AG04450 (cell line): ENCODE measurements at regions not wholly inside any gene's neighbourhood (a gene's known extent, or its start where the extent isn't known, plus 50 kb on each side); places are given as distances from the start of the nearest gene placed in this dataset.

Source experiments
- CTCF ChIA-PET: fragments of 300-600, 350-600 bp; formaldehyde crosslinking; extraction: SDS; loops from one replicate; lab custom pipeline; 2022; ENCODE audit warnings: antibody characterized with exemption, inconsistent platforms; lab: Charles Lee
- POLR2A ChIA-PET: fragments of 350-600 bp; formaldehyde crosslinking; extraction: SDS; loops from one replicate; lab custom pipeline; 2021; ENCODE audit warnings: antibody characterized with exemption, inconsistent platforms; lab: Yijun Ruan, JAX
- DNase-seq: peaks from one replicate; pipeline ENCODE4 v3.0.0-alpha.2; 2011; ENCODE audit warnings: low read depth, low spot score
- H3K27ac ChIP-seq: one replicate; pipeline ENCODE4 v1.5.1; 2012; ENCODE audit warnings: low read depth, low read length, control low read depth
- H3K27me3 ChIP-seq: one replicate; pipeline ENCODE4 v1.6.0; 2012; ENCODE audit warnings: low read length; ENCODE audit not compliant: control insufficient read depth, insufficient read depth
- H3K4me3 ChIP-seq: 2 replicates; pipeline ENCODE4 v1.5.1; 2011; ENCODE audit warnings: mild to moderate bottlenecking, low read depth, low read length, control low read depth
- H3K9me3 ChIP-seq: 2 replicates; pipeline ENCODE4 v1.5.1; 2012; ENCODE audit warnings: low read length; ENCODE audit not compliant: control insufficient read depth, insufficient read depth
- TF ChIP-seq, protein P1 (sequence below): IDR thresholded peaks from 2 replicates; pipeline ENCODE4 v1.5.1; 2011; ENCODE audit warnings: low read depth, low read length, control low read depth, inconsistent platforms

DNA sequence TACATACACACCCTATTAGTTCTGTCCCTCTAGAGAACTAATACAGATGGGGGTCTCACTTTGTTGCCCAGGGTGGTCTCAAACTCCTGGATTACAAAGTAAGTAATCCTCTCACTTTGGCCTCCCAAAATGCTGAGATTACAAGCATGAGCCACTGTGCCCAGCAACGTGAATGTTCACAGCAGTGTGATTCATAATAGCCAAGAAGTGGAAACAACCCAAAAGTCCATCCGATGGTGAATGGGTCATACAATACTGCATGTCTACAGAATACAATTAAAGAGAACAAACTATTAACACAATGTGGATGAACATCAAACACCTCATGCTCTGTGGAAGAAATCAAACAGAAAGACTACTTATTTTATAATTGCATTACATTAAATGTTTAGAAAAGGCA is 57.3 kb upstream of the SYNE2 start:
- DNase-seq, result no peak
- Histone ChIP-seq H3K9me3 (no peaks in the 10 kb centered on the region), H3K4me3 (no peak overlapping the region), H3K27me3 (no peaks in the 10 kb centered on the region), H3K27ac (no peak overlapping the region)
- CTCF ChIA-PET, result interaction anchor here (0.6 kb wide), 1 partner anchor 24 kb away, joined by 5 read pairs; no protein-coding TSS in a partner anchor
- POLR2A ChIA-PET, result no interaction called here
- TF ChIP-seq, protein P1, sequence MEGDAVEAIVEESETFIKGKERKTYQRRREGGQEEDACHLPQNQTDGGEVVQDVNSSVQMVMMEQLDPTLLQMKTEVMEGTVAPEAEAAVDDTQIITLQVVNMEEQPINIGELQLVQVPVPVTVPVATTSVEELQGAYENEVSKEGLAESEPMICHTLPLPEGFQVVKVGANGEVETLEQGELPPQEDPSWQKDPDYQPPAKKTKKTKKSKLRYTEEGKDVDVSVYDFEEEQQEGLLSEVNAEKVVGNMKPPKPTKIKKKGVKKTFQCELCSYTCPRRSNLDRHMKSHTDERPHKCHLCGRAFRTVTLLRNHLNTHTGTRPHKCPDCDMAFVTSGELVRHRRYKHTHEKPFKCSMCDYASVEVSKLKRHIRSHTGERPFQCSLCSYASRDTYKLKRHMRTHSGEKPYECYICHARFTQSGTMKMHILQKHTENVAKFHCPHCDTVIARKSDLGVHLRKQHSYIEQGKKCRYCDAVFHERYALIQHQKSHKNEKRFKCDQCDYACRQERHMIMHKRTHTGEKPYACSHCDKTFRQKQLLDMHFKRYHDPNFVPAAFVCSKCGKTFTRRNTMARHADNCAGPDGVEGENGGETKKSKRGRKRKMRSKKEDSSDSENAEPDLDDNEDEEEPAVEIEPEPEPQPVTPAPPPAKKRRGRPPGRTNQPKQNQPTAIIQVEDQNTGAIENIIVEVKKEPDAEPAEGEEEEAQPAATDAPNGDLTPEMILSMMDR, result no peak

GRCh38 chr14:63800083-63800482 is 52.7 kb upstream of the SYNE2 start:
- Histone ChIP-seq H3K27ac (no peak overlapping the region), H3K9me3 (no peaks in the 10 kb centered on the region; the same call in 1 of the 2 replicates), H3K27me3 (no peaks in the 10 kb centered on the region), H3K4me3 (no peak overlapping the region)
- POLR2A ChIA-PET, result interaction anchor here (0.7 kb wide), 1 partner anchor 1307 kb away, joined by 4 read pairs; no protein-coding TSS in a partner anchor
- TF ChIP-seq, protein P1, result no peak
- DNase-seq, result no peak
- CTCF ChIA-PET, result interaction anchor here (1.0 to 3.4 kb wide), 8 partner anchors 14 to 504 kb away, joined by 3 to 39 read pairs (median 5); partner anchors contain the start of gene ESR2

DNA sequence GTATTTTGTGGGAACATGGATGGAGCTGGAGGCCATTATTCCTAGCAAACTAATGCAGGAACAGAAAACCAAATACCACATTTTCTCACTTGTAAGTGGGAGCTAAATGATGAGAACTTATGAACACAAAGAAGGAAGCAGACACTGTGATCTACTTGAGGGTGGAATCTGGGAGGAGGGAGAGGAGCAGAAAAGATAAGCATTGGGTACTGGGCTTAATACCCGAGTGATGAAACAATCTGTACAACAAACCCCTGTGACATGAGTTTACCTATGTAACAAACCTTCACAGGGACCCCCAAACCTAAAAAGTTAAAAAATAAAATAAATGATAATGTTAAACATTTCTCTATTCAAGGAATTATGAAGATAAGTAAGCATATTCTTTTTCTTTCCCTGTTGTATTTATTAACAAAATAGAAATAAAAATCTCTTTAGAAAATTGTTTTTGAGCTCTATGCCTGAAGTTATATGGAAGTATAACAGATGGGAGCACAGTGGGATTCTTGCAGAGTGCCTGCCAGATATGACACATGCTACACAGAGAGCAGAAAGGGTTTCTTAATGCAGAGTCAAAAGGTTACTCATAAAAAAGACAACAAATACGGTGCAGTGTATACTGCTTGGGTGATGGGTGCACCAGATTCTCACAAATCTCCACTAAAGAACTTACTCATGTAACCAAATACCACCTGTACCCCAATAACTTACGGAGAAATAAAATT is 52.0 kb upstream of the SYNE2 start:
- H3K4me3 ChIP-seq, result no peak overlapping the region
- ChIA-PET POLR2A (interaction anchor here (0.7 kb wide), 1 partner anchor 1307 kb away, joined by 4 read pairs; no protein-coding TSS in a partner anchor), CTCF (interaction anchor here (0.6 to 3.4 kb wide), 8 partner anchors 15 to 503 kb away, joined by 3 to 39 read pairs (median 5); partner anchors contain the start of gene ESR2)
- H3K9me3 ChIP-seq, result no peaks in the 10 kb centered on the region; the same call in 1 of the 2 replicates
- H3K27me3 ChIP-seq, result no peaks in the 10 kb centered on the region
- no peak for DNase-seq
- no peak overlapping the region for H3K27ac ChIP-seq
- TF ChIP-seq, protein P1, result no peak
